NOMO-1 treated with DMSO at 0.1 percent for 48 hours (cell line): ENCODE measurements at regions not wholly inside any gene's neighbourhood (a gene's known extent, or its start where the extent isn't known, plus 50 kb on each side); places are given as distances from the start of the nearest gene placed in this dataset.
A peak's percentile ranks its signal among the peaks of the same experiment; 100 is the strongest.

ENCODE experiments used
- DNase-seq: peaks from one replicate; lab custom pipeline; 2025; ENCODE audit not compliant: unreplicated experiment; lab: John Stamatoyannopoulos, UW

- no peak for DNase-seq
Measured at GRCh38 chr17:17398188-17398942, 78.4 kb upstream of the MED9 start.

GRCh38 chr17:17398943-17399926 is 77.6 kb upstream of the MED9 start:
- peak; percentile 22 for DNase-seq

GRCh38 chr17:17400070-17400469 is 76.7 kb upstream of the MED9 start:
- no peak for DNase-seq

GRCh38 chr17:17400566-17401184 is 76.1 kb upstream of the MED9 start:
- DNase-seq = no peak

- DNase-seq = no peak
Measured at GRCh38 chr17:17401271-17401781, 75.5 kb upstream of the MED9 start.

GRCh38 chr17:17402558-17402957 is 74.2 kb upstream of the MED9 start:
- no peak for DNase-seq

- DNase-seq = no peak
Measured at GRCh38 chr17:17403065-17403464, 73.7 kb upstream of the MED9 start.

GRCh38 chr17:17403899-17404576 is 72.8 kb upstream of the MED9 start:
- peak; percentile 78 for DNase-seq

GRCh38 chr17:17405673-17406072 is 71.1 kb upstream of the MED9 start:
- DNase-seq = no peak

- DNase-seq = no peak
Measured at GRCh38 chr17:17406225-17406624, 70.6 kb upstream of the MED9 start.

- DNase-seq = peak; percentile 87
Measured at GRCh38 chr17:17408236-17408794, 68.5 kb upstream of the MED9 start.

GRCh38 chr17:17410357-17410756 is 66.4 kb upstream of the MED9 start:
- DNase-seq = no peak

- no peak for DNase-seq
Measured at GRCh38 chr17:17411692-17412091, 65.1 kb upstream of the MED9 start.

GRCh38 chr17:17412326-17412725 is 64.5 kb upstream of the MED9 start:
- DNase-seq = peak; percentile 13

GRCh38 chr17:17413215-17413792 is 63.5 kb upstream of the MED9 start:
- no peak for DNase-seq

- DNase-seq = no peak
Measured at GRCh38 chr17:17413821-17414220, 63.0 kb upstream of the MED9 start.

- DNase-seq = no peak
Measured at GRCh38 chr17:17414341-17414805, 62.4 kb upstream of the MED9 start.

- no peak for DNase-seq
Measured at GRCh38 chr17:17415006-17415405, 61.8 kb upstream of the MED9 start.

GRCh38 chr17:17416007-17416399 is 60.8 kb upstream of the MED9 start:
- DNase-seq = peak; percentile 80
